ENCODE measurements at regions not wholly inside any gene's neighbourhood (a gene's known extent, or its start where the extent isn't known, plus 50 kb on each side); places are given as distances from the start of the nearest gene placed in this dataset.
"Not testable (repeated sequence)": the region's sequence is repeated elsewhere in the genome, so short reads cannot be mapped to it uniquely, and the experiment has no call there.

DNA sequence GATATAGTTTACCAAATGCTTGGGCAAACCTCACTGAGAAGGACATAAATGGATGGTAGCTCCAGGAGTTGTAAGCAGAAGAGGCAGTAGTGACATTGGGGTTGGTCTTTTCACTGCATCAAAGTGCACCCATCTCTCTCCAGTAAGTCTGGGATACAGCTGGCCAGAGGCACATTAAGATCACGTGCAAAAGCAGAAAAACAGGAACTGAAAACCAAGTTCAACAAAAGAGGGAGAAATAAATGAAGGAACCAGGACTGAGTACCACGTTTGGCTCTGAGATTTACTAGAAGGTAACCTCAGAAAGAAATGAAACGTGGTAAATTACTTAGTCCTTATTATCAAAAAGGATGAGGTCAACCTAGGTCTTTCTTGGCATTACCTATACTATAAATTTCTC is 259.2 kb downstream of the OSR1 start:
- DNase-seq = no peak
- CTCF ChIA-PET = no interaction called here
- no peak overlapping the region for H3K27ac Mint-ChIP-seq
- H3K9me3 Mint-ChIP-seq = peaks cover 5% of the 10 kb centered on the region
- H3K36me3 Mint-ChIP-seq = no peaks in the 10 kb centered on the region
- no peaks in the 10 kb centered on the region for H3K27me3 Mint-ChIP-seq
- no peaks in the 10 kb centered on the region for H3K4me1 Mint-ChIP-seq
- H3K4me3 Mint-ChIP-seq = no peak overlapping the region

DNA sequence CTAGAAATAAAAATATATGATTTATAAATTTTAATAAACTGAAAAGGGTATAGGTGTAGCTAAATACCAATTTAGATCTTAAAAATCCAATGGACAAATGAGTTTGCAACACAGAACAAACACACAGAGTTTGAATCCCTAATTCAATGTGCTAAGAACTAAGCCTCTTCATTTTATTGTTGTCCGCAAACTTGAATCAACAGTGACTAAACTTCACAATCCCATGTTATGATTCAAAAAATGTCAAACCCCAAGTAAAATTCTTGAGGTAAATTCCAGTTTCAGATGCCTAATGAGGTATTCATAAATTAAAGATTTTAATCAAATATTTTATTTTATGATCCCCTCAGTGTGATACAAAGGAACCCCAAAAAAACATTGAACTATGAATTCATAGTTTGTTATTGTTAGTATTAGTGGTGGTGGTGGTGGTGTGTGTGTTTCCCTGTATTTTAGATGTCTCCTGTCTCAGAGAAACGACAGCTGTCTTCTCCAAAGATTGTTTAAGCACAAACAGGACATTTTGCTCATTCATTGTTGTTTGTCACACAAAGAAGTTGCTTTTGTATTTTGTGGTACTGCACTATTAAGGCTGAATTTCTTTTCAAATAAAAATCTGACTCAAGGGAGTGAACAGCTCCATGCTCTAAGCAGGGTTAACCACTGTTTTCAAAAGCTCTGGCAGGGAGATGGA is 259.8 kb downstream of the OSR1 start:
- Mint-ChIP-seq H3K27me3 (no peaks in the 10 kb centered on the region), H3K36me3 (no peaks in the 10 kb centered on the region), H3K9me3 (peaks cover 5% of the 10 kb centered on the region), H3K4me1 (no peaks in the 10 kb centered on the region), H3K4me3 (no peak overlapping the region), H3K27ac (no peak overlapping the region)
- CTCF ChIA-PET = no interaction called here
- DNase-seq = no peak

- CTCF ChIA-PET, H3K27me3 Mint-ChIP-seq, H3K27ac Mint-ChIP-seq, H3K4me3 Mint-ChIP-seq, H3K4me1 Mint-ChIP-seq, H3K36me3 Mint-ChIP-seq, DNase-seq: not testable (repeated sequence)
- H3K9me3 Mint-ChIP-seq = peaks cover 12% of the 10 kb centered on the region
Observed at GRCh38 chr2:19089476-19089875, 268.9 kb downstream of the OSR1 start.

- CTCF ChIA-PET = no interaction called here
- no peak overlapping the region for H3K4me3 Mint-ChIP-seq
- peaks cover 8% of the 10 kb centered on the region for H3K9me3 Mint-ChIP-seq
- no peaks in the 10 kb centered on the region for H3K36me3 Mint-ChIP-seq
- H3K27me3 Mint-ChIP-seq = no peaks in the 10 kb centered on the region
- no peak overlapping the region for H3K27ac Mint-ChIP-seq
- no peak for DNase-seq
- H3K4me1 Mint-ChIP-seq = no peaks in the 10 kb centered on the region
Observed at GRCh38 chr2:19086231-19086651, 272.2 kb downstream of the OSR1 start.

DNA sequence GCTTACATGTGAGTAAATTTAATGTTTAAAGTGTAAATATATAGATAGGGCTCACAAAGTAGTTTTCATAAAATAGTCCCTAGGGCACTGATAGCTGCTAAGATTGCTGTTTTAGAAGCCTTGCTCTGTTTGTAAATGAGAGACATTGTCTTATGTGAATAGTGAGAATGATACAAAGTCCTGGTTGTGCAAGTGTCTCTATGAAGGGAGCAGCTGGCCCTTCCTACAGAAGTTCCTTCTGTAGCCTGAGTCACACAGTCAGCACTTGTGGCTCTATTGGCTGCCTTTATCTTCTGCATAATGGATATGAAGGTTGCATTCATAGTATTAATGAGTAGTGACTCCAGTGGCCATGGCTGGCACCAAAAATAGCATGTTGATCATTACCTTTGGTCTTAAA is 279.7 kb downstream of the OSR1 start:
- CTCF ChIA-PET = no interaction called here
- no peak for DNase-seq
- no peaks in the 10 kb centered on the region for H3K36me3 Mint-ChIP-seq
- H3K4me1 Mint-ChIP-seq = no peaks in the 10 kb centered on the region
- no peak overlapping the region for H3K27ac Mint-ChIP-seq
- peaks cover 1% of the 10 kb centered on the region for H3K9me3 Mint-ChIP-seq
- no peaks in the 10 kb centered on the region for H3K27me3 Mint-ChIP-seq
- no peak overlapping the region for H3K4me3 Mint-ChIP-seq

- DNase-seq = no peak
- Mint-ChIP-seq H3K4me3 (no peak overlapping the region), H3K27me3 (no peaks in the 10 kb centered on the region), H3K36me3 (no peaks in the 10 kb centered on the region), H3K4me1 (no peaks in the 10 kb centered on the region), H3K27ac (no peak overlapping the region), H3K9me3 (no peaks in the 10 kb centered on the region)
- CTCF ChIA-PET = no interaction called here
Observed at GRCh38 chr2:19073522-19073921, 284.9 kb downstream of the OSR1 start.

DNA sequence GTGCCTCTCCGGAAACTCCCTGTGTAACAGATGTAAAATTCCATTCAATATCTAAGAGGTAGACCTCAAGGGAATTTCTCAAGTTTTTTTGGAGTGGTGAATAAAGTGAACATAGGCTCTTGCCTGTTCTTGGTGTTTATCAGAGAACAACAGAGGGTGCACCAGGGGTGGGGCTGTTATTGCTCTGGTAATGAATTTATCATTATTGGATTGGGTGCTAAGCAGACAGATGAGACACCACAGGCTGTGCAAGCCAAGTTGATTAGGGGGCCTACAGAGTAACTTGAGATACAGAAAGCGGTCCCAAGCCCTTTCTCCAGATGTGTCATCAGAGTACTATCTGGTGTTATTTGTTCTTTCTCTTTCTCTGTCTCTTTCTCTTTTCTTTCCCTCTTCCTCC is 286.3 kb downstream of the OSR1 start:
- no peaks in the 10 kb centered on the region for H3K36me3 Mint-ChIP-seq
- no peaks in the 10 kb centered on the region for H3K9me3 Mint-ChIP-seq
- no peak overlapping the region for H3K4me3 Mint-ChIP-seq
- DNase-seq = no peak
- H3K4me1 Mint-ChIP-seq = no peaks in the 10 kb centered on the region
- no peak overlapping the region for H3K27ac Mint-ChIP-seq
- CTCF ChIA-PET = no interaction called here
- no peaks in the 10 kb centered on the region for H3K27me3 Mint-ChIP-seq

DNA sequence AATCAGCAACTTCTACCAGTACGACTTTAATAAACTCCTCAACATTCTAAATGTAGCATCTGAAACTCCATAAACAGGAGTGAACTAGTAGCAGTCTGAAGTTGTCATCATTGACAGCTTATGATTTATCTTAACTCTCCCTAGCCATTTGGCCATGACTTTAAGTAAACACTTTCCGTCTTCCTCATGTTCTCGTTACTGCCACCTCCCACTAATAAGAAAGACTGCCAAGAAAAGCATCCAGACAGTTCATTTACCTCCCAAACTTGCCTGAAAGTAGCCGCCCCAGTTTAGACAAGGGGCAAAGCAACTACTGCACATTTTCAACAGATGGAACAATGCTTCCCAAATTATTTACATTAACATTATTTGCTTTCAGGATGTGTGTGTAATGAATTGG is 287.5 kb downstream of the OSR1 start:
- no peak overlapping the region for H3K27ac Mint-ChIP-seq
- H3K4me3 Mint-ChIP-seq = no peak overlapping the region
- no peaks in the 10 kb centered on the region for H3K27me3 Mint-ChIP-seq
- CTCF ChIA-PET = no interaction called here
- no peaks in the 10 kb centered on the region for H3K36me3 Mint-ChIP-seq
- DNase-seq = no peak
- no peaks in the 10 kb centered on the region for H3K4me1 Mint-ChIP-seq
- H3K9me3 Mint-ChIP-seq = no peaks in the 10 kb centered on the region

- Mint-ChIP-seq H3K27me3 (no peaks in the 10 kb centered on the region), H3K36me3 (no peaks in the 10 kb centered on the region), H3K27ac (no peak overlapping the region), H3K4me1 (no peaks in the 10 kb centered on the region), H3K9me3 (no peaks in the 10 kb centered on the region), H3K4me3 (no peak overlapping the region)
- CTCF ChIA-PET = no interaction called here
- no peak for DNase-seq
Observed at GRCh38 chr2:19068206-19068605, 290.2 kb downstream of the OSR1 start.

DNA sequence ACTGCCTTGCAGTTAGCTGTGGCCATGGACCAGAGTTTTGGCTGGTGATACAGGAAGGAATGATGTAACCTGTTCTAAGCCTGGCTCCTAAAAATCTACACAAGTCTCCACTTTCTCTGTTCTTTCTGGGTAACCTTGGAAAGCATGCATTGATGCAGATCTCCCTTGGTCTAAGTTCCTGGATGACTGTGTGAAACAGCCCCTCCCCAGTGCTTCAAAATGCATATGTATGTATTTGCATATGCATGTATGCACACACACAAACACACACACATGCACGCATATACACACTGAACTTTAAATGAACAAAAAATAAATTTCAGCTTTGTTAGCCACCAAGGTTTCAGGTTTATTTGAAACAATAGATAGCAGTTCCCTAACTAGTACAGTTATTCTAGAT is 296.1 kb downstream of the OSR1 start:
- H3K27me3 Mint-ChIP-seq = no peaks in the 10 kb centered on the region
- CTCF ChIA-PET = no interaction called here
- no peaks in the 10 kb centered on the region for H3K4me1 Mint-ChIP-seq
- DNase-seq = no peak
- H3K9me3 Mint-ChIP-seq = no peaks in the 10 kb centered on the region
- no peak overlapping the region for H3K27ac Mint-ChIP-seq
- H3K36me3 Mint-ChIP-seq = no peaks in the 10 kb centered on the region
- no peak overlapping the region for H3K4me3 Mint-ChIP-seq

GRCh38 chr2:19059076-19059475 is 299.3 kb downstream of the OSR1 start:
- Mint-ChIP-seq H3K27ac (no peak overlapping the region), H3K36me3 (no peaks in the 10 kb centered on the region), H3K9me3 (no peaks in the 10 kb centered on the region), H3K27me3 (no peaks in the 10 kb centered on the region), H3K4me3 (no peak overlapping the region), H3K4me1 (no peaks in the 10 kb centered on the region)
- CTCF ChIA-PET = no interaction called here
- DNase-seq = no peak

- Mint-ChIP-seq H3K4me3 (no peak overlapping the region), H3K9me3 (no peaks in the 10 kb centered on the region), H3K27ac (no peak overlapping the region), H3K27me3 (no peaks in the 10 kb centered on the region), H3K4me1 (no peaks in the 10 kb centered on the region), H3K36me3 (no peaks in the 10 kb centered on the region)
- CTCF ChIA-PET = no interaction called here
- DNase-seq = no peak
Observed at GRCh38 chr2:19051203-19051831, 307.1 kb downstream of the OSR1 start.

DNA sequence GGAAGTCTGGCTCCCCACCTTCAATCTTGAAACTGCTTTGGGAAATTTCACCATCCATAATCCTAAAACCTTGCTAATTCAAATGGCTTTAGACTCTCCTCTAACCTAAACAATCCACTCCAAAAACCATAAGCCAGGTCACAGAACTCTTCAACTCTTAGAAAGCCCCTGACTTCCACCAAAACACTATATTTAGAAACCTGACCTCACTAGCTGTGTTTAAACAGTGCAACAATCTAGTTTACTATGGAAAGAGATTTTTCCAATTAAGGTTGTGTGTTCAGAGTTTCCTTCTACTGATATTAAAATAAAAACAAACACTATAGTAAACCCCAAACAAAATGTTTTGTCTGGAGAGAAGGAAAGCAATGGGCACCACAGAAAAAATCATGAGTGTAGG is 308.1 kb downstream of the OSR1 start:
- Mint-ChIP-seq H3K36me3 (no peaks in the 10 kb centered on the region), H3K4me1 (no peaks in the 10 kb centered on the region), H3K9me3 (no peaks in the 10 kb centered on the region), H3K27me3 (no peaks in the 10 kb centered on the region), H3K27ac (no peak overlapping the region), H3K4me3 (no peak overlapping the region)
- no peak for DNase-seq
- CTCF ChIA-PET = no interaction called here

DNA sequence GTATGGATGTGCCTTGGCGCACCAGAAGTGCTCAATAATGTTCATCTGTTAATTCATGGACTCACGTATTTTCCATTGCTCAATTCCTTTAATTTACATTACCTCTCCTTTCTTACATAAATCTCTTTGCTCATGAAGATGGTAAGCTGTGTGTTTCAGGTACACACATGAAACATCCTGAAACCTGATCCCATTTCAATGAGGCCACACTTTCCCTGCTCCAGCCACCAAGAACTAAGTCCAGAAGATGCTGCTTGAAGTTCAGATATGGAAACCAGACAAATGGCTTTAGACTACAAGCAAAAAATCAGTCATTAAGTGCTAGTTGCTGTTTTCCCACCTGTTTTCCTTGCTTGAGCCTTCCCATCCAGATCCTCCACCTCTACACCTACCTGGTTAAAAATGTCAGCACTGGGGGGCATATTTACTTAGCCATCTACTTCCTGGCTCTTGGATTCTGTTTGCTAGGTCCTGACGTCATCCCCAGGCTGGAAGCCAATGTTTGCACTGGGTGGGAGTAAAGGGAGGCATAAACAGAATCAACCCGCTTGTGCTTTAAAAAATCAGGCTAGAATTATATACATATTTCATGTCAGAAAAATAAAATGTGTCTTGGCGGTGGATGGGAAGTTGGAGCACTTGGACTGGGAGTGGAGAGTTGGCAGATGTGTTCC is 309.7 kb downstream of the OSR1 start:
- no peaks in the 10 kb centered on the region for H3K9me3 Mint-ChIP-seq
- CTCF ChIA-PET = no interaction called here
- DNase-seq = no peak
- H3K36me3 Mint-ChIP-seq = no peaks in the 10 kb centered on the region
- H3K27me3 Mint-ChIP-seq = no peaks in the 10 kb centered on the region
- no peak overlapping the region for H3K4me3 Mint-ChIP-seq
- H3K4me1 Mint-ChIP-seq = no peaks in the 10 kb centered on the region
- H3K27ac Mint-ChIP-seq = no peak overlapping the region
